Smooth muscle cell (in vitro differentiated cells): ENCODE measurements at regions not wholly inside any gene's neighbourhood (a gene's known extent, or its start where the extent isn't known, plus 50 kb on each side); places are given as distances from the start of the nearest gene placed in this dataset.

Source experiments
- DNase-seq: peaks from one replicate; lab custom pipeline; 2025; ENCODE audit not compliant: unreplicated experiment; lab: John Stamatoyannopoulos, UW
- H2AFZ ChIP-seq: fragments of 200-600 bp; sonication (generic); 2 replicates; pipeline ENCODE4 v1.6.0; 2016; ENCODE audit warnings: antibody characterized with exemption, low read depth, mild to moderate bottlenecking
- H3F3A ChIP-seq: fragments of 200-600 bp; sonication (generic); 2 replicates; pipeline ENCODE4 v1.6.0; 2017; ENCODE audit warnings: antibody characterized with exemption, low read depth
- H3K27ac ChIP-seq: fragments of 200-600 bp; sonication (generic); 2 replicates; pipeline ENCODE4 v1.5.1; 2016; ENCODE audit warnings: low read depth, mild to moderate bottlenecking
- H3K27me3 ChIP-seq: fragments of 200-600 bp; sonication (generic); 2 replicates; pipeline ENCODE4 v1.6.1; 2016; ENCODE audit warnings: low read depth, mild to moderate bottlenecking
- H3K36me3 ChIP-seq: fragments of 200-600 bp; sonication (generic); 2 replicates; pipeline ENCODE4 v1.5.1; 2016; ENCODE audit warnings: low read depth
- H3K4me1 ChIP-seq: fragments of 200-600 bp; sonication (generic); 2 replicates; pipeline ENCODE4 v1.5.1; 2016; ENCODE audit warnings: low read depth
- H3K4me2 ChIP-seq: fragments of 200-600 bp; sonication (generic); 2 replicates; pipeline ENCODE4 v1.6.0; 2016; ENCODE audit warnings: mild to moderate bottlenecking
- H3K4me3 ChIP-seq: fragments of 200-600 bp; sonication (generic); 2 replicates; pipeline ENCODE4 v1.5.1; 2016; ENCODE audit warnings: mild to moderate bottlenecking
- H3K79me2 ChIP-seq: fragments of 200-600 bp; sonication (generic); 2 replicates; pipeline ENCODE4 v1.6.0; 2016; ENCODE audit warnings: low read depth, mild to moderate bottlenecking
- H3K9ac ChIP-seq: fragments of 200-600 bp; sonication (generic); 2 replicates; pipeline ENCODE4 v1.6.0; 2016; ENCODE audit warnings: low read depth
- H3K9me3 ChIP-seq: fragments of 200-600 bp; sonication (generic); replicated peaks from 2 replicates; pipeline ENCODE4 v1.5.1; 2016; ENCODE audit warnings: low read depth
- H4K20me1 ChIP-seq: fragments of 200-600 bp; sonication (generic); 2 replicates; pipeline ENCODE4 v1.6.0; 2016; ENCODE audit warnings: low read depth
- WGBS: methylation state at CpG from one replicate; pipeline ENCODE4 v1.1.7; 2016; ENCODE audit warnings: low lambda C conversion rate; 5-methylcytosine and 5-hydroxymethylcytosine counted together
- TF ChIP-seq, protein P1 (sequence below): fragments of 200-600 bp; sonication (generic); IDR thresholded peaks from 2 replicates; pipeline ENCODE4 v1.5.1; 2017; ENCODE audit warnings: borderline replicate concordance, mild to moderate bottlenecking, antibody characterized with exemption; ENCODE audit not compliant: insufficient read depth, poor library complexity, severe bottlenecking

GRCh38 chr12:13870255-13870654 lies 111.1 kb downstream of the GRIN2B start:
- H3K4me3 ChIP-seq, result no peak overlapping the region
- no peak overlapping the region for H3K27ac ChIP-seq
- DNase-seq, result no peak
- H3K36me3 ChIP-seq, result no peaks in the 10 kb centered on the region
- H3K9ac ChIP-seq, result no peak overlapping the region
- no peaks in the 10 kb centered on the region for H3K79me2 ChIP-seq
- H3K9me3 ChIP-seq, result no peaks in the 10 kb centered on the region
- TF ChIP-seq, protein P1, sequence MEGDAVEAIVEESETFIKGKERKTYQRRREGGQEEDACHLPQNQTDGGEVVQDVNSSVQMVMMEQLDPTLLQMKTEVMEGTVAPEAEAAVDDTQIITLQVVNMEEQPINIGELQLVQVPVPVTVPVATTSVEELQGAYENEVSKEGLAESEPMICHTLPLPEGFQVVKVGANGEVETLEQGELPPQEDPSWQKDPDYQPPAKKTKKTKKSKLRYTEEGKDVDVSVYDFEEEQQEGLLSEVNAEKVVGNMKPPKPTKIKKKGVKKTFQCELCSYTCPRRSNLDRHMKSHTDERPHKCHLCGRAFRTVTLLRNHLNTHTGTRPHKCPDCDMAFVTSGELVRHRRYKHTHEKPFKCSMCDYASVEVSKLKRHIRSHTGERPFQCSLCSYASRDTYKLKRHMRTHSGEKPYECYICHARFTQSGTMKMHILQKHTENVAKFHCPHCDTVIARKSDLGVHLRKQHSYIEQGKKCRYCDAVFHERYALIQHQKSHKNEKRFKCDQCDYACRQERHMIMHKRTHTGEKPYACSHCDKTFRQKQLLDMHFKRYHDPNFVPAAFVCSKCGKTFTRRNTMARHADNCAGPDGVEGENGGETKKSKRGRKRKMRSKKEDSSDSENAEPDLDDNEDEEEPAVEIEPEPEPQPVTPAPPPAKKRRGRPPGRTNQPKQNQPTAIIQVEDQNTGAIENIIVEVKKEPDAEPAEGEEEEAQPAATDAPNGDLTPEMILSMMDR, result no peak
- H4K20me1 ChIP-seq, result no peaks in the 10 kb centered on the region
- H3F3A ChIP-seq, result no peaks in the 10 kb centered on the region
- H3K27me3 ChIP-seq, result peaks cover 12% of the 10 kb centered on the region
- no peaks in the 10 kb centered on the region for H3K4me1 ChIP-seq
- H3K4me2 ChIP-seq, result no peak overlapping the region
- H2AFZ ChIP-seq, result no peak overlapping the region
- WGBS, result 83% methylated on average over 2 of the region's 2 CpGs

- H3K4me2 ChIP-seq, result no peak overlapping the region
- 21% methylated on average over 9 of the region's 9 CpGs for WGBS
- H3K36me3 ChIP-seq, result no peaks in the 10 kb centered on the region
- no peaks in the 10 kb centered on the region for H3K9me3 ChIP-seq
- H3K27me3 ChIP-seq, result peaks cover 35% of the 10 kb centered on the region
- no peak overlapping the region for H3K27ac ChIP-seq
- peak; percentile 3 for DNase-seq
- no peak overlapping the region for H3K4me3 ChIP-seq
- no peaks in the 10 kb centered on the region for H3K4me1 ChIP-seq
- H3K9ac ChIP-seq, result no peak overlapping the region
- H3K79me2 ChIP-seq, result no peaks in the 10 kb centered on the region
- no peaks in the 10 kb centered on the region for H4K20me1 ChIP-seq
- no peak overlapping the region for H2AFZ ChIP-seq
- H3F3A ChIP-seq, result no peaks in the 10 kb centered on the region
- TF ChIP-seq, protein P1, result peak; percentile 85
These were observed 117.2 kb downstream of the GRIN2B start for GRCh38 chr12:13864081-13864673.

DNA sequence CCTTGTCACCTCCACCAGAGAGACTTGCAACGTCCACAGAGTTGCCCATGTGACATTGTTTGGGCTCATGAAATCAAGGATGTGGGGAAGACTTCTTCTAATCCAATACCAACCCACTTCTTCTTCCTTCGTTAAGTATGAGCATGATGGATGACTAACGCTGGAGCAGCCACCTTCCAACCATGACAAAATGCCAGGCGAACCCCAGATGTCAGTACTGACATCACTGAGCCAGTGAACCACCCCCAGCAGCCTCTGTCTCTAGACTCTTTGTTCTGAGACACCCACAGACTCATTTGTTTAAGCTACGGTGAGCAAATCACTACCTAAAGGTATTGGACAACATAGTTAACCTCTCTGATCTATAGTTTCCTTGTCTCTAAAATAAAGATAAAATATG lies 123.7 kb downstream of the GRIN2B start:
- H3K36me3 ChIP-seq, result no peaks in the 10 kb centered on the region
- H3K27me3 ChIP-seq, result peaks cover 18% of the 10 kb centered on the region
- no peak overlapping the region for H3K9ac ChIP-seq
- TF ChIP-seq, protein P1, result no peak
- no peak overlapping the region for H3K27ac ChIP-seq
- no peaks in the 10 kb centered on the region for H3K79me2 ChIP-seq
- no peak overlapping the region for H3K4me2 ChIP-seq
- H2AFZ ChIP-seq, result no peak overlapping the region
- no peaks in the 10 kb centered on the region for H3F3A ChIP-seq
- DNase-seq, result no peak
- 80% methylated on average over 5 of the region's 5 CpGs for WGBS
- no peaks in the 10 kb centered on the region for H4K20me1 ChIP-seq
- H3K4me1 ChIP-seq, result no peaks in the 10 kb centered on the region
- H3K4me3 ChIP-seq, result no peak overlapping the region
- no peaks in the 10 kb centered on the region for H3K9me3 ChIP-seq

GRCh38 chr12:13853471-13853870 lies 127.9 kb downstream of the GRIN2B start:
- no peak for DNase-seq
- Histone ChIP-seq H4K20me1 (no peaks in the 10 kb centered on the region), H3K9me3 (no peaks in the 10 kb centered on the region), H3K36me3 (no peaks in the 10 kb centered on the region), H3K27ac (no peak overlapping the region), H3K79me2 (no peaks in the 10 kb centered on the region), H3K4me3 (no peak overlapping the region), H3K9ac (no peak overlapping the region), H3F3A (no peaks in the 10 kb centered on the region), H2AFZ (no peak overlapping the region), H3K4me2 (no peak overlapping the region), H3K27me3 (no peaks in the 10 kb centered on the region), H3K4me1 (peaks cover 7% of the 10 kb centered on the region)
- WGBS, result 77% methylated on average over 3 of the region's 3 CpGs
- TF ChIP-seq, protein P1, result no peak
